GM13977 (cell line): ENCODE measurements at regions not wholly inside any gene's neighbourhood (a gene's known extent, or its start where the extent isn't known, plus 50 kb on each side); places are given as distances from the start of the nearest gene placed in this dataset.

Experiments used
- DNase-seq: peaks from one replicate; pipeline ENCODE4 v3.0.0; 2012; ENCODE audit warnings: low spot score
- CTCF ChIP-seq: IDR thresholded peaks from 2 replicates; pipeline ENCODE4 v1.5.1; 2012; ENCODE audit warnings: mild to moderate bottlenecking, control low read depth; ENCODE audit not compliant: insufficient read depth; ENCODE audit errors: extremely low read depth, missing control alignments
- in situ Hi-C: fragments of 300-500 bp; cut with MboI; formaldehyde crosslinking; loops from one replicate; pipeline ENCODE4 v1.12.0; 2022; ENCODE audit warnings: low sequenced_read_pairs, low pct_unique_long_range_greater_than_20kb, mixed read lengths, inconsistent platforms; ENCODE audit not compliant: unreplicated experiment

DNA sequence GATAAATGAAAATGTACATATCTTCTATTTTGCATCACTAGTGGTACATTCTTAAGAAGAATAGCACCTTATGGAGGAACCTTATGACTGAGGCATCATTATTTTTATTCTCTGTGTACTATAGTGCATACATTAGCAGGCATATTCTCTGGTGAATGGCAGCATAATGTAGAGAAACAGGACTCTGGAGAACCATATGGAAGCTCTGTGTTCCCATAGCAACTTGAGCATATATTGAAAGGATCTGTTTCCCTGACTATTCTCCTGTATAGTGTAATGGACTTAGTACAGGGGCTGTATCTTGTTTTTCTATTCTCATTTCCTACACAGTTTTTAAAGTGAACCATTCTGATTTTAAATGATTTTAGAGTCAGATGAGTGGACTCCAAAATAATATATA, 128.4 kb upstream of the SMIM30 start:
- no peak for TF ChIP-seq CTCF
- in situ Hi-C loops = no loop called here
- no peak for DNase-seq

DNA sequence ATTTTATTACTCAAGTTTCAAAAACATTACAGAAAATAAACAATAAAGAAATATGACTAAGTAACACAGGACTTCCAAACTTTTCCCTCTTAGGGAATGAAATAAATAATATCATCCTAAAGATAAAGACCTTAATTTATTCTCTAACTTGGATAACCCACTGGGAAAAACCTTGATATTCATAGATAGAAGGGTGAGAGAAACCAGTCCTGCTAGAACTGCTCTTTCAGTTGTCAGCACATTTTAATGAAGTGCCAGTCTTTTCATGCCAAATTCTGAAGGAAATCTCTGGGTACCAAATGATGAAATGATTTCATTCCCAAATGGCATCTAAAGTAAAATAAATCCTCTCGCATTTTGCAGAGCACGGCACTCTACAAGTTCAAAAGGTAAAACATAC, 114.5 kb upstream of the SMIM30 start:
- in situ Hi-C loops = no loop called here
- no peak for DNase-seq
- no peak for TF ChIP-seq CTCF

DNA sequence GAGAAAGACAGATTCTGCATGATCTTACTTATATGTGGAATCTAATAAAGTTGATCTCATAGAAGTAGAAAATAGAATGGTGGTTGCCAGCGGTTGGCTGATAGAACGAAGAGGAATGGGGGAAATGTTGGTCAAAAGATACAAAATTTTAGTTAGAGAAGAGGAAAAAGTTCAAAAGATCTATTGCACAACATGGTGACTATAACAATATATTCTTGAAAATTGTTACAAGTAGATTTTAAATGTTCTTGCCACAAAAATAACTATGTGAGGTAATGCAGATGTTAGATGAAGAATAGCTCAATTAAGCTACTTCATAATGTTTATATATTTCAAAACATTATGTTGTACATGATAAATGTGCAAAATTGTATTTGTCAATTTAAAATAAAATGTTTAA, 112.3 kb upstream of the SMIM30 start:
- no peak for TF ChIP-seq CTCF
- in situ Hi-C loops = no loop called here
- DNase-seq = no peak

DNA sequence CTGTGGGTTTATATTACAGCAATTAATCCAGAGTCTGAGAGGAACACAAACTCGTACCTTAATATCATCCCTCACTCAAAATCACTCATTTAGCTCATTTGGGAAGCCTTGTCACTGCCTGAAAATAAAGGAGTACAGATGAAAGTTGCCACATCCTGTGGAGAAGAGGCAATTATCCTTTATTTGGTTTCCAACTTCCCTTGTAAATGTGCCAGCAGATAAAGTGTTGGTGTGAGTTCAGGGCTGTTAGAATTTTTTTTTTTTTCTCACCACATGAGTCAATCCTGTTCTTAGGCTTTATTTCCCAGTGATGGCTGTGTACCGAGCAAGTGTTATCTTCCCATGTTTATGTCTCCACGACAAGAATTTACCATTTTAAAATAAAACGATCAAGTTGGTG, 99.0 kb upstream of the SMIM30 start:
- DNase-seq = no peak
- no peak for TF ChIP-seq CTCF
- in situ Hi-C loops = no loop called here

DNA sequence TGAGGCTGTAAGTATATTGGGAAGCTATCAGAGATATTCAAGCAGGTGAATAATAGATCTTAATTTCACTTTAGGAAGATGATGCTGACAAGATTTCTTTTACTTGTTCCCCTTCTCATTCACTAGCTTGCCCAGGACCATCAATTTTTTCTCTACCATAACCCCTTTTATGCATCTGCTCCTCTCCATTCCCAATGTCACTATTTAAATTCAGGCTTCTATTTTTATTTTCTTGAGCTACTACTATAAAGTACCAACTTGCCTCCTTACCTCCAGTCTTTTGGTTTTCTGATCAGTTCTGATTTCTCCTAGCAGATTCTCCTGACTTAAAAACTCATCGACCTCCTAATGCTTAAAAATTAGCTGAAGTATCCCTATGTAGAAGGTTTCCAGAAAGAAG, 97.7 kb upstream of the SMIM30 start:
- TF ChIP-seq CTCF = no peak
- no peak for DNase-seq
- in situ Hi-C loops = no loop called here

DNA sequence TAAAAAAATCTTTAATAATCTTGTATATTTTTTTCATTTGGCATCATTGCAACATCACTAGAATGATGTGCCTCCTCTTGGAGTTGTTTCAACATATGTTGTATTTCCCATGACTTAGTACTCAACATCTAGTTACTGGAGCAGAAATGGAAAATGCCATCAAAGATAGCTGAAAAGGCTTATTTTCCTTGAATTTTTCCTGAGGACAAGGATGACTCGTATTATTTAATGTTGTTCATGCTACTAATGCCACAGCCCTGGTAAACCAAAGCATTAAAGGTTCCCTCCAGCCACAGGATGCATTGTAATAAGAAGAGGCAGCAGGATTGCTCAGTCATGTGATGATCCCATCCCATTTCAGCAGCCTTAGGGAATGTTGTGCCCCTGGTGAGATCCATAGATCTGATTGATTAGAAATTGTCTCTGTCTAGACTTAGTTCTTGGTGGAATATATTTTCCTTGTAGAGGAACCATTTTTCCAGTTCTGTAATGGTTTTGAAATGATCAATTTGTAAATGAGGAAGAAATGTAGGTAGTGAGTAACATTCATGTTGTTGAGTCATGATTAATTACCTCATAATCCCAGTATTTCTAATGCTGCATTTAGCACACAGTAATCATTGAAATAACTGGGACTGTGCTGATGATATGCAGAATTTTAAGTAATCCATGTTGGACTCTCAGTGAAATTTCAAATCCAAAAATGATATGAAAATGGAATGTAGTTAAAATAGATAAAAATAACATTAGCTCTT, 91.3 kb upstream of the SMIM30 start:
- in situ Hi-C loops = no loop called here
- no peak for TF ChIP-seq CTCF
- no peak for DNase-seq

DNA sequence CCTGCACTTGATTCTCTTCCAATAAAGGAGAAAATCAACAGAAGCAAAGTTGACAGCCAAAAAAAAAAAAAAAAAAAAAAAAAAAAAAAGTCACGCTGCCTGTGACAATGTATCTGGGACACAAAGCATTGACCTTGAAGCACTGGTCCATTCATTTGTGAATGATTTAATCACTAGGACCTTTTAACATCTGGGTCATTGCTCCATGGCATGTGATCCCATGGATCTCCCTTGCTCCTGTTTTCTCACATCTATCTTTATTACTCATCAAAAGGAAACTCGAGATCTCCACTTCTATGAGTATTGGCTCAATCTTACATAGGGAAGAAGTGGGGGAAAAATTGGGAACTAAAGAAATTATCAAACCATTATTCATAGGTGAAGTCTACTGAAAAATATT, 89.6 kb upstream of the SMIM30 start:
- no peak for TF ChIP-seq CTCF
- no peak for DNase-seq
- in situ Hi-C loops = no loop called here
